Testis (tissue), 2 donors: ENCODE measurements at regions not wholly inside any gene's neighbourhood (a gene's known extent, or its start where the extent isn't known, plus 50 kb on each side); places are given as distances from the start of the nearest gene placed in this dataset.

ENCODE experiments used
- DNase-seq: peaks from one replicate; pipeline ENCODE4 v3.0.0-alpha.2; 2019
- H3K27ac ChIP-seq, 2 donors: fragments of 200-600 bp; sonication (generic); one replicate each; pipeline ENCODE4 v1.5.1; 2019
- H3K27me3 ChIP-seq: fragments of 200-600 bp; sonication (generic); one replicate; pipeline ENCODE4 v1.5.1; 2019
- H3K36me3 ChIP-seq: fragments of 200-600 bp; sonication (generic); one replicate; pipeline ENCODE4 v1.5.1; 2017; ENCODE audit warnings: low read depth; ENCODE audit errors: missing control alignments
- H3K4me1 ChIP-seq: fragments of 200-600 bp; sonication (generic); one replicate; pipeline ENCODE4 v1.5.1; 2019
- H3K4me3 ChIP-seq, 2 donors: fragments of 200-600 bp; sonication (generic); one replicate each; pipeline ENCODE4 v1.5.1; 2017 to 2019
- H3K9me3 ChIP-seq: fragments of 200-600 bp; sonication (generic); one replicate; pipeline ENCODE4 v1.5.1; 2017
- POLR2A ChIP-seq: fragments of 450-650 bp; IDR thresholded peaks from one replicate; pipeline ENCODE4 v1.6.1; 2017; ENCODE audit warnings: antibody characterized with exemption, mild to moderate bottlenecking, moderate library complexity
- WGBS, 2 donors: methylation state at CpG; one replicate each; pipeline ENCODE4 v1.1.5; 2018; 5-methylcytosine and 5-hydroxymethylcytosine counted together
- intact Hi-C: fragments of 100-400 bp; cut with DNase I; formaldehyde crosslinking; loops from one replicate; pipeline ENCODE4 v1.15.1; 2023; ENCODE audit warnings: low total_unique reads
- TF ChIP-seq, protein P1 (sequence below), 3 experiments: fragments of 450-650 bp in 2 of 3; fragments of 200-600 bp in 1 of 3; sonication (generic) in 1 of 3; IDR thresholded peaks; one replicate each; pipeline ENCODE4 v1.5.1; 2016 to 2019; ENCODE audit warnings: antibody characterized with exemption in 3 of 3, mild to moderate bottlenecking in 2 of 3, moderate library complexity in 1 of 3

DNA sequence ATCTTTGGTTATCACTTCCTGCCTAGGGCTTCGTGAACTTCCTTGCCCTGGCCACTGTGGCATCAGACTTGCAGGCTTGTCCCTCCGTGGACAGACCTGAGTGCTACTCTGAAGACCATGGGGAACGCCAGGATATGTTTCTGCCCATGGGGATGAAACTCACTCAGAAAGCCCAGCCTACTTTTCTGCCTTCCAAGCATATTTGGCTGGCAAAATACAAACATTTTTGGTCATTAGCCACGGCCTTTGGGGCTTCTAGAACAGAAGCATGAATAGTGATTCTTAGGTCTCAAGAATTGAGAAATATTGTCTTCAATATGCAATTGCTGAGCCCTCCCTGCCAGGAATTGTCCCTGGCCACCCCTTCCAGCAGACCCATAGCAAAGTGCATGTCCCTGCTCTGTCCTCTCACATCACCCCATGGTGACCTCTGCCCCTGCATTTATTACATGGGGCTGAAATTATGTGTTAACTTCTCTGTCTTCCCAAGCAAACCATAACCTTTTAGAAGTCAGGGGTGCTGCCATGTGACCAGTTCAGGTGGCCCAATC lies 152.4 kb downstream of the OSR1 start:
- Histone ChIP-seq H3K4me1 (peaks cover 3% of the 10 kb centered on the region), H3K9me3 (no peaks in the 10 kb centered on the region), H3K27ac (no peak overlapping the region), H3K27me3 (no peaks in the 10 kb centered on the region), H3K36me3 (no peaks in the 10 kb centered on the region), H3K4me3 (no peak overlapping the region)
- intact Hi-C loops = no loop called here
- TF ChIP-seq, protein P1, sequence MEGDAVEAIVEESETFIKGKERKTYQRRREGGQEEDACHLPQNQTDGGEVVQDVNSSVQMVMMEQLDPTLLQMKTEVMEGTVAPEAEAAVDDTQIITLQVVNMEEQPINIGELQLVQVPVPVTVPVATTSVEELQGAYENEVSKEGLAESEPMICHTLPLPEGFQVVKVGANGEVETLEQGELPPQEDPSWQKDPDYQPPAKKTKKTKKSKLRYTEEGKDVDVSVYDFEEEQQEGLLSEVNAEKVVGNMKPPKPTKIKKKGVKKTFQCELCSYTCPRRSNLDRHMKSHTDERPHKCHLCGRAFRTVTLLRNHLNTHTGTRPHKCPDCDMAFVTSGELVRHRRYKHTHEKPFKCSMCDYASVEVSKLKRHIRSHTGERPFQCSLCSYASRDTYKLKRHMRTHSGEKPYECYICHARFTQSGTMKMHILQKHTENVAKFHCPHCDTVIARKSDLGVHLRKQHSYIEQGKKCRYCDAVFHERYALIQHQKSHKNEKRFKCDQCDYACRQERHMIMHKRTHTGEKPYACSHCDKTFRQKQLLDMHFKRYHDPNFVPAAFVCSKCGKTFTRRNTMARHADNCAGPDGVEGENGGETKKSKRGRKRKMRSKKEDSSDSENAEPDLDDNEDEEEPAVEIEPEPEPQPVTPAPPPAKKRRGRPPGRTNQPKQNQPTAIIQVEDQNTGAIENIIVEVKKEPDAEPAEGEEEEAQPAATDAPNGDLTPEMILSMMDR (IDR thresholded peaks at IDR 0.05) = no peak
- TF ChIP-seq POLR2A = no peak
- no peak for DNase-seq
- 67 to 76% methylated on average over 2 to 4 of the region's 4 CpGs for WGBS, 2 donors

DNA sequence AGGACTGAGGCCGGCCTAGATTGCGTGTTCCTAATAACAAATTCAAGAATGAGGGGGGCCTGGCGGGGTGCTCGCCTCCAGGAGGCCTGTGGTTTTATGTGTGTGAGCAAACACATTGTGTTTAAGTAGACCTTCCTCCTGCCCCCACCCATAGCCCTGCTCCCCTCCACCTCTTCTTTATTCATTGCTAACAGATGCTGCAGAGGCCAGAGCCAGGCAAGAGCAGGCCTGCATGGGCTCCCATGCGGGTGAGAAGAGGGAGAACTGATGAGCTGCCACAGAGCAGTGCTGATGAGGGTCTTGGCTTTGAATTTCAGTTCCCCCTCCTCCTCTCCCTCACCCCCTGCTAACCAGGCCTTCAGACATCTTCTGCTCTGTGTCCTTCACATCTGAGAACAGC lies 154.6 kb downstream of the OSR1 start:
- TF ChIP-seq, protein P1 (IDR thresholded peaks at IDR 0.05) = no peak
- no peak for TF ChIP-seq POLR2A
- DNase-seq = no peak

DNA sequence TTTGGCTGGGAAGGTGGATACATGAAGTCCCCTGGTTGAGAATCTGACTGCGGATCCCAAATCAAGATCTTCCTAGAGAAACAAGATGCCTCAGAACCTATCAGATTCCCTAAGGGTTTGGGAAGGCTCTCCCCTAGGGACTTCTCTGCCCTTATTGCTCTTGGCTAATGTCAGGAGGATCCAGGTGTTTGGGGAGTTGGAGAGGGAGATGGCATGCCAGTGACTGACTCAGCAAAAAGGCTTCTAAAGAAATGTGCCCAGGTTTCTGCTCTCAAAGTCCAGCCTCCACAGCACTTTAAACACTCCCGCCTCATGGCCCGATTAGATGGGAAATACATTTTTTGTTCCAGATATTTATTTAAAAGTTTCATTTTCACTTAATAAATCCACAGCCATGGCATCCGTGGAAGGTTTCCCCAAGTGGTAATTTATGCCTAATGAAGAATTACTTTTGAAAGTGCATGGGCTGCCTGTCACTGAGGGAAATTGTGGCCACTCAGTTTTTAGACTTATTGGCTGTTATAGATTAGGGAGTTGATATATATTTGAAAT lies 156.4 kb downstream of the OSR1 start:
- no peak for DNase-seq
- Histone ChIP-seq H3K9me3 (no peaks in the 10 kb centered on the region), H3K4me1 (peaks cover 3% of the 10 kb centered on the region), H3K27me3 (no peaks in the 10 kb centered on the region), H3K36me3 (no peaks in the 10 kb centered on the region), H3K27ac (no peak overlapping the region), H3K4me3 (no peak overlapping the region)
- no peak for TF ChIP-seq POLR2A
- TF ChIP-seq, protein P1 (IDR thresholded peaks at IDR 0.05) = no peak
- intact Hi-C loops = no loop called here
- 70 to 78% methylated on average over 4 of the region's 4 CpGs for WGBS, 2 donors

More for the DNA sequence above, 154.6 kb downstream of the OSR1 start:
- intact Hi-C loops = no loop called here
- Histone ChIP-seq H3K27ac (no peak overlapping the region), H3K9me3 (no peaks in the 10 kb centered on the region), H3K4me1 (peaks cover 3% of the 10 kb centered on the region), H3K4me3 (no peak overlapping the region), H3K36me3 (no peaks in the 10 kb centered on the region), H3K27me3 (no peaks in the 10 kb centered on the region)
- 88 to 98% methylated on average over 5 of the region's 5 CpGs for WGBS, 2 donors

DNA sequence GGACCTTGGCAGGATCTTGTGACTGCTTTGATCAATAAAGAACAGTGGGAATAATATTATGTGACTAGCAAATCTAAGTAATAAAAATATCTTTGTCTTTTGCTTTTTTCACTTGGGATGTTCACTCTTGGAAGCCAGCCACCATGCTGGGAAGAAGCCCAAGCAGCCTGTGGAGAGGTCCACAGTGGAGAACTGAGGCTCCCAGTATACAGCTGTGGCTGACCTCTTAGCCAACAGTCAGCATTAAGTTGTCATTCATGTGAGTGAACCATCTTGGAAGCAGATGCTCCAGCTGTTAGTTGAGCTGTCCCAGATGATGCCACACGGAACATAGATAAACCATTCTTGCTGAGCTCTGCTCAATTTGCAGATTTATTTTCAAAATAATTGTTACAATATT lies 160.0 kb downstream of the OSR1 start:
- WGBS, 2 donors = 55 to 62% methylated on average over 1 of the region's 1 CpG
- TF ChIP-seq POLR2A = no peak
- TF ChIP-seq, protein P1 (IDR thresholded peaks at IDR 0.05) = no peak
- no peaks in the 10 kb centered on the region for H3K9me3 ChIP-seq
- H3K36me3 ChIP-seq = no peaks in the 10 kb centered on the region
- H3K4me1 ChIP-seq = peaks cover 3% of the 10 kb centered on the region
- H3K27me3 ChIP-seq = no peaks in the 10 kb centered on the region
- H3K27ac ChIP-seq = no peak overlapping the region
- intact Hi-C loops = no loop called here
- no peak overlapping the region for H3K4me3 ChIP-seq
- peak; percentile 29 for DNase-seq

DNA sequence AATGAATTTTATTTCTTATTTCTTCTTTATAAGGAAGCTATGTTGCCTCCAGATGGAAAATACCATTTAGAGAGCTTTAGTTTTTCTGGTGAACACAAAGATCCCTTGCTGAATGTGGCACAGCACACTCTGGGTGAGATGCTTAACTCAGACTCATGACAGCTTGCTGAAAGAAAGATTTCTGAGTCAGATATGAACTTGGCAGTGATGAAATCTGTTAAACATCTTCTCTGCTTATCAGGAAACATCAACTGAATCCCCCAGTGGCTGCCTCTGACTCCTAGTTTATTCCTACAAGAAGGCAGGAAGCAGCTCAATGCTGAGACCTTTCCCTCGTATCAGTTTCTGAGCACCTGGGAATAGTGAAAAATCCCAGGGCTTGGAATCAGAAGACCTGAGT lies 162.8 kb downstream of the OSR1 start:
- H3K27ac ChIP-seq = no peak overlapping the region
- TF ChIP-seq, protein P1 (IDR thresholded peaks at IDR 0.05) = no peak
- no peak for TF ChIP-seq POLR2A
- H3K4me1 ChIP-seq = no peaks in the 10 kb centered on the region
- intact Hi-C loops = no loop called here
- H3K9me3 ChIP-seq = no peaks in the 10 kb centered on the region
- no peak for DNase-seq
- no peaks in the 10 kb centered on the region for H3K27me3 ChIP-seq
- no peak overlapping the region for H3K4me3 ChIP-seq
- H3K36me3 ChIP-seq = no peaks in the 10 kb centered on the region
- 77 to 82% methylated on average over 1 of the region's 1 CpG for WGBS, 2 donors
